HG03135 (cell line): ENCODE measurements at regions not wholly inside any gene's neighbourhood (a gene's known extent, or its start where the extent isn't known, plus 50 kb on each side); places are given as distances from the start of the nearest gene placed in this dataset.

ENCODE experiments used
- ATAC-seq: cut with Tn5 transposase; IDR thresholded peaks from one replicate; pipeline ENCODE4 v1.9.1; 2021; ENCODE audit warnings: mild to moderate bottlenecking, moderate library complexity; ENCODE audit not compliant: unreplicated experiment

DNA sequence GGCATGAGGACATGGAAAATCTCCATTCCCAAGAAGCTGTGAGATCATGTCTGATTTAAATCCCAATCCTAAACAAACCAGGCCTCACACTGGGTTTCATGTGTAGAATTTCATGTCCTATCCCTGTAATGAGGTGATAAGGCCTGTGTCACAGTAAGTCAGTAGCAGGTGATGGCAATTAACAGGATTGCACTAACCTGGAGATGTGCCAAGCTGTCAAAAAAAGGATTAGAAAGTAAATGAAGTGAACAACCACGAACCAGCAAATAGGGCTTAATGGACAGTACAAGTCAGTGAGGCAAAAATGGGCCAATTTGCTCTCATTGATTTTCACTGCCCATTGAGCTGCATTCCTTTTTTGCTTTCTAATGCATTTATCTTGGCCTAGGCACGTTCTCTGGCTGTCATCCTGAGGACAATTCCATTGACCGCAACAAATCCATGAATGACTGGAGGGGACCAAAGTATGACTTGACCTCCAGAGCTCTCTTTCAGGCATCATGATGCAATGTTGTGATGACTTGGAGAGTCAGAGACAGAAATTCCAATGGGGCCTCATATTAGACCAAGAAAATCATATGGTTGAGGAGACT lies 673.6 kb upstream of the ADGRL2 start:
- ATAC-seq = no peak

DNA sequence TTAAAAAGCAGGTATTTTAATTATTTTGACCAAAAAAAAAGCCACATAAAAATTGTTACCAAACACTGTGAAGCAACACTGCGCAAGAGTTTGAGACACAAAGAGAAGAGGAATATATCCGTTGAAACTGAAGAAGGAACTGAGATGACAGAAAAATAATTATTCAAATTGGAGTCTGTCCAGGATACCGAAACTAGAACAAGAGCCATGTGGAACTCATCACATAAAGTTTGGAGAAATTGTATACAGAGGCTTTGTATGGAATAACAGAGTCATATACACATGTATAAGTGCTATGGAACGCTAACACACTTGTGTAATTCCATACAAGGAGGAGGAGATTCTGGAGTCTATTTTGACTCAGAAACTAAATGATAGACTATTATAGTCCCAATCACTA lies 675.1 kb upstream of the ADGRL2 start:
- ATAC-seq = no peak

DNA sequence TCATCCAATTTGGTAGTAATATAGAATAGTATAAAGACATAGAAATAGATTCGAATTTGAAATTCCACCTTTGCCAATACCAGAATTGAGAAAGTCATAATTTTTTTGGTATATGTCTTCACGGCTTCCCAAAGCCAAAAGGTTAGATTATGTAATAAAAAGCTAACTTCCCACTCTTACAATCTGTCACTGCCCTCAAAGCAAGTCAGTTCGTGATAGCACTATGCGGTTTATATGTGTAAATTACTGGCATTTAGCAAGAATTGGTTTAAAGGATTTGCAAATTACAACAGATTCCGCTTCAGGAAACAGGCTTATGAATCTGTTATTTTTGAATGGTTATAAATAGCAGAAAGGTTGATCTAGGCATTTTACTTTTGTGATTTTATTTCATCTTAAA lies 679.4 kb upstream of the ADGRL2 start:
- no peak for ATAC-seq

DNA sequence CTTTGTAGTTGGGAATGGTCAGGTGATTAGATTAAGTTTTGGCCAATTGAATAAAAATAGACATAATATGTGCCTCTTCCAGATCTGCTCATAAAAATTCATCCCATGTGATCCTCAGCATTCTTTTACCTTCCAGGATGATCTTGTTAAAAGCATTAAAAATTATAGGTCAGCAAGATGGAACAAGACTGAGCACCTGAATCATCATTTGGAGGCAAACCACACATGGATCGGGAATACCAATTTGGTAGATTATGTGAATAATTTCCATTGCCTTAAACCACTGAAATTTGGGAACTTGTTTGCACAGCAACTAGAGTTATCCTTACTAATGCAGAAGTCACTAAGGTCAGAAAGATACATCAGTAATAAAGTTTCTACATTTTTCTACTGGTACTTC lies 681.4 kb upstream of the ADGRL2 start:
- no peak for ATAC-seq

DNA sequence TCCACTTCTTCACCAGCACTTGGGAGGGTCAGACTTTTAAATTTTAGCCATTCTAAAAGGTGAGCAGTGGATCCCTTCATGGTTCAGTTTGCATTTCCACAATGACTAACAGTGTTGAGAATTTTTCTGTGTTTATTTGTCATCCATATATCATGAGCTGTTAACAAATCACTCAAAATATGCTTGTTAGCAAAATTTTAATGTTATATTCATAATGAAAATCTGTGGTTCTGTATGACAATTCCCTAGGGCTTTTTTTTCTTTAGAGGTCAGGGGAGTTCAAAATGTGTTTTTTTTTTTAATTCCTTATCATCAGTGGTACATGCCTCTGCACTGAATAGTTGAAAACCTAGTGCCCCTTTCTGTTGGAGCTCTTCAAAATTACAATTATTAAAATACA lies 682.2 kb upstream of the ADGRL2 start:
- no peak for ATAC-seq

DNA sequence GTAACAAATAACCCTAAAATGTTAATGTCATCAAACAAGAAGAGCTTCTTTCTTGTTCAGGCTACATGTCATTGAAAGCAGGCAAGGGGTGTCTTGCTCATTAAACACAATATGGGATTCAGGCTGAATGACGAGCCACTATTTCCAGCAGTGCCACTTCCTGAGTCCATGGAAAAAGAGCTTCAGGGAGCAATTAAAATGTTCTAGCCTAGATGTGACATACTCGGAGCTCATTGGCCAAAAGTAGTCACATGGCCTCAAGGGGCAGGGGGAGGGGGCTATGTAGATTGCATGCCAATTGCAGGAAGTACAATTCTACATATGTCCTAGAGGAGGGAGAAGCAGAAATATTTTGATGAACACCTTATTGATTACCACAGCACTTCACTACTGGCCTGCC lies 685.3 kb upstream of the ADGRL2 start:
- ATAC-seq = no peak

DNA sequence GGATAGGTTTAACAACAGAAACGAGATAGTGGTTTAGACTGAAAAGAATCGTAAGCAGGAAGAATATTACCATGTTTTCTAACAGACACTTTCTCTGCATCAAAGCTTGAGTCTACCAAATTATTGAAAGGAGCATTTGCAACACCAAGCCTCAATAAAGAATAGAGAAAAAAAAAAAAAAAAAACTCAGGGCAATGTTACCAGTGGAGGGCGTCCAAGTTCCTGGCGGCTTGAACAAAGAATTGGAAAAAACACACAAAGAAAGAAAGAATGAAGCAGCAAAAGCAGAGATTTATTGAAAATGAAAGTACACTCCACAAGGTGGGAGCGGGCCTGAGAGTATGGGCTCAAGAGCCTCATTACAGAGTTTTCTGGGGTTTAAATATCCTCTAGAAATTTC lies 686.5 kb upstream of the ADGRL2 start:
- no peak for ATAC-seq

DNA sequence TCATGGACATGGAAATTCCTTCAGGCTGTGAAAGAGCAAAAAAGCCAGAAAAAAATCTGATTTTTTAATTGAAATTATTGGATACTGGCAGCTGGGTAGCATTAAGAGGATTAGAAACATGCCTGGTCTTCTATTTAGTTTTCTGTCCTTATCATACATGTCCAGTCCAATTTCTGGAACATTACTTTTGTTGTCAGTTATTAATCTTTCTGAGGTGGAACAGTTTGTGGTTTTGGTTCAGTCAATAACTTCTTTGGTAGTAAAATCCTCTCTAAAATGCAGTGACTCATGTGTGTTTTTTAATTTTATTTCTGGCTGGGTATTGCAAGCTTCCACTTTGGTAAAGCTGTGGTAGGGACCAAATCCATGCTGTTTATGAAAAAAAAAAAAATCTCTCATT lies 687.0 kb upstream of the ADGRL2 start:
- ATAC-seq = no peak

DNA sequence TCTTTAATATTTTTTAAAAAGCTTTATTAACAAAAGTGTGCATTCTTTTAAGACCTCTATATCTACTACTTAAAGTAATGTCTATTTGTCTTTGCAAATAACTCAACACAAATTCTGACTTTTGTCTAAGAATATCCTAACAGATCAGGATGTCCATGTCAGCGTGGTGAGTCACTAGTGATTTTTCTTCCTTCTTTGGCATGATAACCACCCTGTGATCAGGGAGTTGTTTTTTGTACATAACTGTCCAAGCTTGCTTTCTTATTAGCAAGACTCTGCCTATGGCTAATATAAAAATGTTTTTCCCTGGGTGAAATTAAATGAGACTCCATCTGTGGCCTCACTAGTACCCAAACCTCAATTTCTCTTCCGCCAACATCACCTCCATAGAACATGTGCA lies 688.9 kb upstream of the ADGRL2 start:
- ATAC-seq = no peak

DNA sequence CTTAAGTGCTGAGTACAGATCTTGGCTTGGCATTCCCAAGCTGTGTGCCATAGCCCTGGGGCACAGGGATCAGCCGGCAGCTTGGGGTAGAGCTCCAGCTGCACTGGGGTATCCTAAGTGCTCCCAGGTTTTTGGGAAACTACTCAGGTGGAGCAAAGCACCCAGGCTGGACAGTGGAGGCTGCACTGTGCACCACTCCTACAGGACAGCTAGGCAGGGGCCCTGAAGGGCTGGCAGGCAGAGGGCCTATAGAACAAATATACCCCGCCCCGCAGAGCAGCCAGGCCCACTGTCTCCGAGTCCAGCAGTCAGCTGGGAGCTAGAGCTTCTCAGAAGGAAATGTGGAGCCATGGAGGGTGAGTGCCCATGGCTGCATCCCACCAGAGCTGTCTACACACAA lies 691.7 kb upstream of the ADGRL2 start:
- ATAC-seq = no peak

DNA sequence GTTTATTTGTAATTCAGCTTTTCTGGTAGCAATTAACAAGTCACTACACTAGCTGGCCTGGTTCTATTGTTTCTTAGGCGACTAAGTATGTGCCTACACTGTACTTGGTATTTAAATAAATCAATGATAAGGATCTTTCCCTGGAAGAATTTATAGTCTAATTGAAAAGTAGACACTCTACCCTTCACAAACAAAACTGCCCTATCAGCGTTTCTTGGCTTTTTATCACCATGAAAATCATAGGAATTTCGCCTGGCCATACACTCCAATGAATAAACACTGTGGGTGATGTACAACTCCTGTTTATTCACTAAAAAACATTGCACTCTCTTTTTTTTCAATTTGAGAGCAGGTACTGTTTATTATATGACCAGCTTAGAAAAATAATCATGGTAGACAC lies 702.9 kb upstream of the ADGRL2 start:
- ATAC-seq = no peak

DNA sequence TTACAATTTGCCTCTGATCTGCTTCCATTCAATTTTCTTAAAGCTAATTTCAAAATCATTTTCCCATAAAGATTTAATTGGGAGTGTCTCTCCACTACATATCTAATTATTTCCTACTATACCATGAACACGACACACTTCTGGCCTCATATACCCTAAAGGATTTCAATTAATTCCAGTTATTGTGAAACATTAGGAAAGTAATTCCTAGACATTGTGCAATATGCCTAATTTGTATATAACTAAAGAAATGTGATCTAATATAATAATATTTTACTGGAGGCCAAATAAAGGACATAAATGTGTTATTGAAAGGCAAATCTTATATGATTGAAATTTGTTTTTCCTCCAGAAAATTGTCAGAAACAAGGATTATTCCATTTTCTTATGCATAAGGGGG lies 727.2 kb upstream of the ADGRL2 start:
- ATAC-seq = no peak

DNA sequence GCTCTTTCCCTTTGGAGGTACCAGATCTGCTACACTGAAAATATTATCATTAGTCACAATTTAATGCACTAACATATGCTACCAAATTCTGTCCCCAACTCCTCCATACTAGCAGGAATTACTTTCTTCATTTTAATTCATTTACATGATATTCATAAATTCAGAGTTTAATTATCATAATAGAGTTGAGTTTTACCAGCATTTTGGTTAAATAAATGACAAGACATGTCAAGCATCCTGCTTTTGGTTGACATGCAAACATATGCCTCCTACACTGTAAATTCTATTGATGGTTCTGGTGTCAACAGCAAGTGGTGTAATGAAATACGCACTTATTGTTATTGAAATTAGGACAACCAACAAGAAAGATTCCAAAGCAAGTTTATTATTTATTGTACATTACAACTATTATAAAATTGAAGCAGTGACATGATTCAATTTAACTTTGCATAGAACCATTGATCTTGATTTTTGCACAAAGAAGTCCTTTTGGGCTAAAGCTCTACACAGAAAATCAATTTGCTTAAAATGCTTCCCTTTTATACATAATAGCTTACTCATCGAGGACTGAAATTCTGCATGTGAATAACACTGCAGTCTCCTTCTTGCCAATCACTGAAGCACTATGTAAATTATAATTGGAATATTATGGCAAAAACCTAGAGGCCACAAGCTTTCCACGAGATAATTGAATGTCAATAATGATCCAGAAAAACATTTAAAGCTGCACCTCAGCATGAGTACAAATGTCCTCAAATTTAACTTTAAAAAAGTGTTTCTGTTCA lies 728.6 kb upstream of the ADGRL2 start:
- no peak for ATAC-seq

DNA sequence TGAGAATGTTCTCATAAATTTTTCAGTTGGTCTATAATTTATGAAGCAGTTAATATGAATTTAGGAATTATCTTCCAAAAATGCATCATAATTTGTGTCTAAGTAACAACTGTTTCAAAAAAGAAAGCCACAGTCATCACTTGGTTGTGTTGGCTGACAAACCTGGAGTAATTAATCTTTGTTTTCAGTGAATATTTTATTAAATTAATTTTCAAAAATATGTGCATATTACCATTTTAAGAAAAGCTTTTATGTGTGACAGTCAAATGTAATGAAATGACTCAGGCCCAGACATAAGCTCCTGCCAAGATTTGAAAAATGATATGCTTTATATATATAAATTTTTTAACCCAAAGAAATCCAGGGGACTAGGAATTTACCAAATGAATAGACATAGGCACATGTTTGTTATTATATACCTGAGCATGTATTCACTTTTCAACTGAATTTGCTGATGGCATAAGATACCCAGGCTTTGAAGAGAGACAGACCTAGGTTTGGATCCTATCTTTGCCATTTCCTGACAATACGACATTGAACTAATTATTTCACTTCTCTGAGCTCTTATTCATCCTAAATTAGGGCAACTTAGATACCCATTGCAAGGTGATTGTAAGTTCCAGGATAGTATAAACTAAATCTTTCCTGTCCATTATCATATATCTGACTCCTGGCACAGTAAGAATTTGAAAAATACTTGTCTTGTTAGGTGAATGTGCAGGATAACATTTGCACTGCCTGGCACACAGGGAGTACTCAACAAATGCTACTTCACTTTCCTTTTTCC lies 729.5 kb upstream of the ADGRL2 start:
- no peak for ATAC-seq

DNA sequence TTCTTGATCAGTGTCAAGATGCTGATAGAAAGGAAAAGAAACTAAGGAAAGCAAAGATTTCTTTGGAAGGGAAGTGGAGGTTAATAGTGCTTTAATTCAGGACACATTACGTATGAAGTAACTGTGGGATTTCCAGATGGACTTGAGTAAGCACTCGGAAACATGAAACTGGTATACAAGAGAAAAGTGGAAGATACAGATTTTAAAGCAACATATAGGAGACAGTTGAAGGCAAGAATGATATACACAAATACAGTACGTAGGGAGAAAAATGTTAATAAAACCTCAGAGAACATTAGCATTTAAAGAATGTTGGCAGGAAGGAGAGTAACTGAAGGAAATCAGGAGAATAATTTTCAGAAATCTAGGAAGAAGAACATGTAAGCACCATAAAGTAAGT lies 730.9 kb upstream of the ADGRL2 start:
- ATAC-seq = no peak

DNA sequence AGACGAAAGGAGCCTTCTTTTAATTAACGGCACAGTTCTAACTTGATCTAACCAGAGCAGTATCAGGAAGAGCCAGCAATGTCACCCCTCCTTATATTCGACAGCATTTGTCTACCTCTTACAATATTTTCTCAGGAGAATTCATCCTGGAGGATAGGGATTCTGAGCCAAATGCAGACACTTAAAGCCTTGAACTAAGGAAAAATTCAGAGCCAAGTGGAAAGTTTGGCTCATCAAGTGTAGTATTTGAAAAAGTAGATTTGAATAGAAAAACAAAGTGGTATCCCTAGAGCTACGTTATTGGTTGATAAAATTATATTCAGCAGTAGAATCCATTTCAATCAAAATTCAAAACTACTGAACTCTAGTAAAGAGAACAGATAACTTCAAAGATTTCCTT lies 732.0 kb upstream of the ADGRL2 start:
- ATAC-seq = no peak

DNA sequence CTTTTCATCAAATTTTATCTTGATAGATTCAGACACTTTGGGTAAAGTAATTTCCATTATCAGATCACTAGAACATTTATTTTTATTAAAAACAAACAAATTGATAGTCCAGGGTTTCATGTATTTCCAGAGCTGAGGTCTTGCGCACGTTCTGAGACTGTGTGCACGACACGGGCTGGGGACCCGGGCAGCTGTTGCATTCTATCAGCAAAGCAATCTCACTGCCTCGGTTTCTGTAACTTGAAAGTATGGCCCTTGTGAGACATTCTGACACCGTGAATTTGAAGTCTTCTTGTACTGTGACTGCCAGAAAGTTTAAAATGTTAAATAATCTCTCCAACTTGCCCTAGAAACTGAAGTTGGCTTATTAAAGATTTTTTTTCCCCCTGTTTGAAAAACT lies 746.9 kb upstream of the ADGRL2 start:
- ATAC-seq = no peak

DNA sequence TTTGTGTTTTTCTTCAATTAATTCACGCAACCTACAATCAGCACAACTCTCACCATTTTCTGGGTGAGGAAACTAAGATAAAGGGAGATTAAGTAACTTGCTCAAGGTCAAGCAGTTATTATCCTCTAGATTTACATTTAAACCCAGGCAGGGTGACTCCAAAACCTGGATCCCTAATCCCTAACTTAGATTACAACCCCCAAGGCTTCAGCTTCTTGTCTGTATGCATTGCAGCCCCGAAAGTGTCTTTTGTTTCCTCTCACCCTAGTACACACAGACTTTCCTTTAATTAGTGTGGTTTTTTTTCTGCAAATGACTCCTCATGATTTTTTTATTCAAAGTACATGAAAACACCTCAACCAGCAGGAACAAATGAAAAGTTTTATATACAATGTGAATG lies 748.6 kb upstream of the ADGRL2 start:
- ATAC-seq = no peak

DNA sequence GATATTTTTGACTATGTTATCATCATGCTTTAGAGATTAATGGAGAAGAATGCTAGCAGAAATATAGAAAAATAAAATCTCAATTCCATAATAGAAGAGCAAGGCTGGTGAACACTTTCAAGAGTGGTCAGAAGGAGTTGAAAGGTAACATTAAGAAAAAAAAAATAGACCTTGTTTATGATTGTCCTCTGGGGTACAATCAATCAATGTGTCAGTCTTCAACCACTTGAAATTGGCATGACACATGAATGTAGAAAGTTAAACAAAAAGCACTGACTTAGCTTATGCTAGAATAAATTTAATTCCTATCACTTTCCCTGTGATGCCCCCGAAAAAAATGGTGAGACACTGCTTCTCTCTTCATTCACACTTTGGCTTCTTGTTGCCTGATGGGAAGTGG lies 750.3 kb upstream of the ADGRL2 start:
- ATAC-seq = no peak

DNA sequence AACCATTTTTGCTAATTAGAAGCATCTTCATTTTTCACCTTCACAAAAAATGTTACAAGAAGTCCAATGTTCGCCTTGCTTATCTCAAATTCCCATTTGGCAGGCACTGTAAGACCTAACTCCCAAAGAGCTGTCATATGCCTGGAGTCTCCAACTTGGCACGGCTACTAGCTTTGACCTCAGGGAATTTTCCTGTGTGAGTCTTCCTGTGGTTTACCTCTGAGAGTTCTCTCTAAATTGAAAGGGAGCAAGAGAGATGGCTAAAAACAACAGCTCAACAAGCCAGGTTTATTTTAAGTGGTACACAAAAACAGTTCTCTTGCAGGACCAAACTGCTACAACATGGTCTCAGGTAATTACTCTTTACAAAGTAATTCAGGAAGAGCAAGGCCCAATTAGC lies 756.0 kb upstream of the ADGRL2 start:
- no peak for ATAC-seq

DNA sequence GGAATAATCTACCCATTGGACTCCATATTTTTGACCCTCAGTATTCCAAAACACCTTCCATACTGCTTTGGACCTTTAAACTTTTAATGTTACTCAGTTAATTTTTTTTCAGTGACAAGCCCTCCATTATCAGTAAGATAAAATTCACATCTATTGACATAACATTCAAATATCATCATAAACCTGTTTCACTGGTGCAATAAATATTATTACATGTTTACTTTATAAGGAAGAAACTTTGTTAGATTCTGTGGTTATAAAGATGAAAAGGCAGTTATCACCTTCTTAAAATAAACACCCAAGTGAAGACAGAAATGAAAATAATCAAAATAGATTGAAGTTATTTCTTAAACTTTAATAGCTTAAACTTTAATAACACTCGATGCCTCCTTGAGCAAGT lies 758.5 kb upstream of the ADGRL2 start:
- ATAC-seq = no peak

DNA sequence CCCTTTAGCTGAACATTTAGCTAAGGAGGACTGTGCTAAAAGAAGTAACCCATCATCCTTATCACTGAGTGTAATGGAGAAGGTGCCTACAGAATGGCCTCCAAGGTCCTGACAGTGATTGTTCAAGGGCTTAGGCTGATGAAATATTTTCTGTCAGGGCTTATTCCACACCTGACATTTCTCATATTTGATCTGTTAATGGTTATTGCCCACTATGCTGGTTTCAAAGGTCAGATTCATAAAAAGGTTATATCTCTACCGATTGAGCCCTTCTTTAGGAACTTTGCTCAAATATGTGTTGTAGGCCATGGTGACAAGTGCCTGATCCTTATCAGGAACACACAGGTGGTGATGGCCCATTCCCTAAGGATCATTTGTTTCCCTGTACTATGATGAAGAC lies 766.4 kb upstream of the ADGRL2 start:
- ATAC-seq = no peak
